ENCODE measurements at regions not wholly inside any gene's neighbourhood (a gene's known extent, or its start where the extent isn't known, plus 50 kb on each side); places are given as distances from the start of the nearest gene placed in this dataset.

DNA sequence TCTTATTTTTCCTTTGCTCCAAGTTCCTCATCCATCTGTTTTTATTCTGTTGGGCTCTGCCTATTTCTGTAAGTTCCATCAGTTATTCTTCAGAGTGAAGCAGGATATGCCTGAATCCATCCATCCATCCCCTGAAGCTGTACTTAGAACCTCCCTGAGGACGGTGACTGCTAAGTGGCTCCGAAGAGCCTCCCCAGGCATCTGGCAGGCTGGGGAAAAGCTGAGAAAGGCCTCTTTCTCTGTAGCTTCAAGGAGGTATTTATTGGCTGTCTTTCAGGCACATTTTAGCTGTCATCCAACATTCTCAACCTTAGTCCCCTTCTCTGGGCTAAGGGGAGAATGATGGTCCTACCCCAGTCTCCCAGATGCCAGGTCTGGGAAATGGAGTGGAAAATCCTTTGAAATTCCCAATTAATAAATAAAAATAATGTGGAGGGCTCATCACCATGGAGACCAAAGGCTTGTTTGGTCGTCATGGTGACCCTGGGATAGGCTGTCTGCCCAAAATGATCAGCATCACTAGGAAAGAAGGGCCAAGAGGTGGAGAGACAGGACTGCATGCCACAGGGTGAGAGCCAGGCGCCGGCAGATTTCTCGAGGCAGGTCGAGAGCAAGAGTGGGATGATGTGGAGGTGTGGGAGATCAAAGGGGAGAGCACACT is 82.0 kb downstream of the UBIAD1 start:
- Histone ChIP-seq H3K27ac (ENCODE audit: low read depth, low read length) (no peak overlapping the region), H3K36me3 (ENCODE audit: insufficient read depth, low read length) (no peaks in the 10 kb centered on the region), H3K4me3 (ENCODE audit: low read depth, low read length) (no peak overlapping the region), H3K27me3 (ENCODE audit: insufficient read depth, low read length) (peaks cover 94% of the 10 kb centered on the region), H3K4me1 (ENCODE audit: control insufficient read depth, insufficient read depth, low read length, unreplicated experiment) (no peaks in the 10 kb centered on the region), H2AFZ (ENCODE audit: low read length, unreplicated experiment) (no peak overlapping the region), H3K79me2 (ENCODE audit: control insufficient read depth, insufficient read depth, low read length, unreplicated experiment) (no peaks in the 10 kb centered on the region)

GRCh38 chr1:11355559-11356475 is 82.8 kb downstream of the UBIAD1 start:
- Histone ChIP-seq H3K36me3 (ENCODE audit: insufficient read depth, low read length) (no peaks in the 10 kb centered on the region), H3K79me2 (ENCODE audit: control insufficient read depth, insufficient read depth, low read length, unreplicated experiment) (no peaks in the 10 kb centered on the region), H3K27me3 (ENCODE audit: insufficient read depth, low read length) (peaks cover 94% of the 10 kb centered on the region), H3K4me3 (ENCODE audit: low read depth, low read length) (no peak overlapping the region), H3K4me1 (ENCODE audit: control insufficient read depth, insufficient read depth, low read length, unreplicated experiment) (no peaks in the 10 kb centered on the region), H2AFZ (ENCODE audit: low read length, unreplicated experiment) (no peak overlapping the region), H3K27ac (ENCODE audit: low read depth, low read length) (no peak overlapping the region)

DNA sequence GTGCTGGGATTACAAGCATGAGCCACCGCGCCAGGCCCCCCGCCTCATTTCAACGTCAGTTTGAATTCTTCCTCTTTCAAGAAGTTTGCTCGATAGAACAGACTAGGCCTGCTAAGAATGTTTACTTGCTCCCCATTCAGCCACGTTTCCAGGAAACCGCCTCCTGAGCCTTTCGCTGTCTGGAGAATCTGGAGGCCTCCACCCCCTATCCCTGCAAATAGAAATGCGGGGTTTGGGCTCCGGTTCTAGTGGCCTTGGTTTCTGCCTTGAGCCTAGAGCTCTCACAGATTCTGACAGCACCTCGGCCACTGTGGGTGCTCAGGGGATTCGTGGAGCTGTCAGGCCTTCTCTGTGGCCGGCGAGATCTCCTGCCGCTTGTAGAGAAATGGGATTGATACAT is 84.3 kb downstream of the UBIAD1 start:
- H3K36me3 ChIP-seq (ENCODE audit: insufficient read depth, low read length) = no peaks in the 10 kb centered on the region
- H2AFZ ChIP-seq (ENCODE audit: low read length, unreplicated experiment) = no peak overlapping the region
- H3K27me3 ChIP-seq (ENCODE audit: insufficient read depth, low read length) = peaks cover 85% of the 10 kb centered on the region
- H3K4me3 ChIP-seq (ENCODE audit: low read depth, low read length) = no peak overlapping the region
- no peak overlapping the region for H3K27ac ChIP-seq (ENCODE audit: low read depth, low read length)
- H3K79me2 ChIP-seq (ENCODE audit: control insufficient read depth, insufficient read depth, low read length, unreplicated experiment) = no peaks in the 10 kb centered on the region
- H3K4me1 ChIP-seq (ENCODE audit: control insufficient read depth, insufficient read depth, low read length, unreplicated experiment) = no peaks in the 10 kb centered on the region

DNA sequence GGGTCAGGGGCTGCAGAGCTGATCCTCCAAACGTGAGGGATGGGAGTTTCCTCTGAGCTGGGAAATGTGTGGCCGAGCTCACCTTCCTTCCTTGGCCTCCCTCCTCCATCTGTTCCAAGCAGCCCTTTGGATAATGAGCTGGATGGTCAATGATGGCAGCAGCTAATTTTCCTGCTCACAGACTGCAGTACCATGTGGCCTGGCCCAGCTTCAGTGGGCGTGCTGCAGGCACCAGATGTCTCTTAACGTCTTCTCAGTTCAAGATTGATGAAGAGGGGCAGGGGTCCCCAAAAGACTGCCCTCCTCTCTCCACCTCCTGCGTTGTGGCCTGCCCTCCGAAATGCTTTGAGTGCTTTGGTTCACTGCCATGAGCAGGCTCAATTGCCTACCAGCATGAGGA is 86.0 kb downstream of the UBIAD1 start:
- Histone ChIP-seq H3K36me3 (ENCODE audit: insufficient read depth, low read length) (no peaks in the 10 kb centered on the region), H2AFZ (ENCODE audit: low read length, unreplicated experiment) (no peak overlapping the region), H3K4me1 (ENCODE audit: control insufficient read depth, insufficient read depth, low read length, unreplicated experiment) (no peaks in the 10 kb centered on the region), H3K4me3 (ENCODE audit: low read depth, low read length) (no peak overlapping the region), H3K27me3 (ENCODE audit: insufficient read depth, low read length) (peaks cover 74% of the 10 kb centered on the region), H3K27ac (ENCODE audit: low read depth, low read length) (no peak overlapping the region), H3K79me2 (ENCODE audit: control insufficient read depth, insufficient read depth, low read length, unreplicated experiment) (no peaks in the 10 kb centered on the region)

GRCh38 chr1:11362547-11363021 is 89.6 kb downstream of the UBIAD1 start:
- Histone ChIP-seq H3K27me3 (ENCODE audit: insufficient read depth, low read length) (peaks cover 44% of the 10 kb centered on the region), H3K79me2 (ENCODE audit: control insufficient read depth, insufficient read depth, low read length, unreplicated experiment) (no peaks in the 10 kb centered on the region), H3K4me1 (ENCODE audit: control insufficient read depth, insufficient read depth, low read length, unreplicated experiment) (no peaks in the 10 kb centered on the region), H2AFZ (ENCODE audit: low read length, unreplicated experiment) (no peak overlapping the region), H3K4me3 (ENCODE audit: low read depth, low read length) (no peak overlapping the region), H3K36me3 (ENCODE audit: insufficient read depth, low read length) (no peaks in the 10 kb centered on the region), H3K27ac (ENCODE audit: low read depth, low read length) (no peak overlapping the region)

GRCh38 chr1:11364170-11364569 is 91.2 kb downstream of the UBIAD1 start:
- Histone ChIP-seq H3K27ac (ENCODE audit: low read depth, low read length) (no peak overlapping the region), H3K4me1 (ENCODE audit: control insufficient read depth, insufficient read depth, low read length, unreplicated experiment) (no peaks in the 10 kb centered on the region), H3K4me3 (ENCODE audit: low read depth, low read length) (no peak overlapping the region), H3K36me3 (ENCODE audit: insufficient read depth, low read length) (no peaks in the 10 kb centered on the region), H3K79me2 (ENCODE audit: control insufficient read depth, insufficient read depth, low read length, unreplicated experiment) (no peaks in the 10 kb centered on the region), H2AFZ (ENCODE audit: low read length, unreplicated experiment) (no peak overlapping the region), H3K27me3 (ENCODE audit: insufficient read depth, low read length) (peaks cover 36% of the 10 kb centered on the region)

- Histone ChIP-seq H3K4me3 (ENCODE audit: low read depth, low read length) (no peak overlapping the region), H3K4me1 (ENCODE audit: control insufficient read depth, insufficient read depth, low read length, unreplicated experiment) (no peaks in the 10 kb centered on the region), H3K79me2 (ENCODE audit: control insufficient read depth, insufficient read depth, low read length, unreplicated experiment) (no peaks in the 10 kb centered on the region), H3K36me3 (ENCODE audit: insufficient read depth, low read length) (no peaks in the 10 kb centered on the region), H3K27me3 (ENCODE audit: insufficient read depth, low read length) (peaks cover 32% of the 10 kb centered on the region), H2AFZ (ENCODE audit: low read length, unreplicated experiment) (no peak overlapping the region), H3K27ac (ENCODE audit: low read depth, low read length) (no peak overlapping the region)
These were observed 92.9 kb downstream of the UBIAD1 start for GRCh38 chr1:11365744-11366387.

DNA sequence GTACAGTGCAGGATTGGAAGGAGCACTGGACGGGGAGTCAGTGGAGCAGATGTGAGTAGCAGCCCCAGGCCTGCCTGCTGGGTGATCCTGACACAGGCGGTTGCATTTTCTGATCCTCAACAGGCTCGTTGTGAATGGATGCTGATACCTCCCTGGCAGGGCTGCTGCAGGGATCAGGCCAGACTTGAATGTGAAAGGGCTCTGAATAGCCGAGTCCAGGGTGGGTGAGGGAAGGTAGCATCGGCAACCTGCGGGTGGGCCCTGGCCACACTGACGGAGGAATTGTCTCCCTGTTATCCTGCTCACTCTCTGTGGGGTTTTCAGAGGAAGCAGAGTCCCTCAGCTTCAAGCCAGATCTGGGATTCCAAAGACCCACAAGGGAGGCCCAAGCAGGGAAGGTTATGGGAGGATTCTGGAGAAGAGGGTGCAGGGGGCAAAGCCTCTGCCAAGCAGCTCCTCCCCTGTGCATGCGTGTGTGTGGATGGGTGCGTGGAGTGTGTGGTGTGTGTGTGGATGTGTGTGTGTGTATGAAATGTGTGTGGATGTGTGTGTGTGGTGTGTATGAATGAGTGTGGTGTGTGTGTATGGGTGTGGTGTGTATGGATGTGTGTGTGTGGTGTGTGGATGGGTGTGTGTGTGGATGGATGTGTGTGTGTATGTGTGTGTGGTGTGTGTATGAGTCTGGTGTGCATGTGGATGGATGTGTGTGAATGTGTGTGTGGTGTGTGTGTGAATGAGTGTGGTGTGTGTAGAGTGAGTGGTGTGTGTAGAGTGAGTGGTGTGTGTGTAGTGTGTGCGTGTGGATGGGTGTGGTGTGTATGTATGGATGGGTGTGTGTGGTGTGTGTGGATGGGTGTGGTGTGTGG is 100.3 kb downstream of the UBIAD1 start:
- no peaks in the 10 kb centered on the region for H3K4me1 ChIP-seq (ENCODE audit: control insufficient read depth, insufficient read depth, low read length, unreplicated experiment)
- no peak overlapping the region for H3K27ac ChIP-seq (ENCODE audit: low read depth, low read length)
- H3K36me3 ChIP-seq (ENCODE audit: insufficient read depth, low read length) = no peaks in the 10 kb centered on the region
- no peaks in the 10 kb centered on the region for H3K79me2 ChIP-seq (ENCODE audit: control insufficient read depth, insufficient read depth, low read length, unreplicated experiment)
- no peak overlapping the region for H2AFZ ChIP-seq (ENCODE audit: low read length, unreplicated experiment)
- peaks cover 47% of the 10 kb centered on the region for H3K27me3 ChIP-seq (ENCODE audit: insufficient read depth, low read length)
- no peak overlapping the region for H3K4me3 ChIP-seq (ENCODE audit: low read depth, low read length)

DNA sequence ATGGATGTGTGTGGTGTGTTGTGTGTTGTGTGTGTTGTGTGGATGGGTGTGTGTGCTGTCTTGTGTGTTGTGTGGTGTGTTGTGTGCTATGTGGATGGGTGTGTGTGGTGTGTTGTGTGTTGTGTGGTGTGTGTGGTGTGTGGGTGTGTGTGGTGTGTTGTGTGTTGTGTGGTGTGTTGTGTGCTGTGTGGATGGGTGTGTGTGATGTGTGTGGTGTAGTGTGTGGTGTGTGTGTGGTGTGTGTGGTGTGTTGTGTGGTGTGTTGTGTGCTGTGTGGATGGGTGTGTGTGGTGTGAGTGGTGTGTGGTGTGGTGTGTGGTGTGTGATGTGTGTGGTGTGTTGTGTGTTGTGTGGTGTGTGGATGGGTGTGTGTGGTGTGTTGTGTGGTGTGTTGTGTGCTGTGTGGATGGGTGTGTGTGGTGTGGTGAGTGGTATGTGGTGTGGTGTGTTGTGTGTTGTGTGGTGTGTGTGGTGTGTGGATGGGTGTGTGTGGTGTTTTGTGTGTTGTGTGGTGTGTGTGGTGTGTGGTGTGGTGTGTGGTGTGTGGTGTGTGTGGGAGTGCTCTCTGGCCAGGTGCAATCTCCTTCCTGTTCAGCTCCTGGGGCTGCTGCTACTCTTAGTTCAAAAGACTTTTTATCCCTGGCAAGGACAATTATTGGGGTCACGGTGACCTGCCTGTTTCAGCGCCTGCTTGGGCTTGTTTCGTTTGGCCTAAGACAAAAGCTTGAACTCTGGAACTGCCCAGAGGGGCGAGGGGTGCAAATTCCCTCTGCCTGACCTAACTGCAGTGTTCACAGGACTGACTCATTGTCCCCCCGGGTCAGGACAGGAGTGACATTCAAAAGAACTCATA is 101.1 kb downstream of the UBIAD1 start:
- H3K27ac ChIP-seq (ENCODE audit: low read depth, low read length) = no peak overlapping the region

More for the DNA sequence above, 101.1 kb downstream of the UBIAD1 start:
- H3K4me1 ChIP-seq (ENCODE audit: control insufficient read depth, insufficient read depth, low read length, unreplicated experiment) = no peaks in the 10 kb centered on the region
- no peak overlapping the region for H2AFZ ChIP-seq (ENCODE audit: low read length, unreplicated experiment)
- H3K36me3 ChIP-seq (ENCODE audit: insufficient read depth, low read length) = no peaks in the 10 kb centered on the region
- H3K79me2 ChIP-seq (ENCODE audit: control insufficient read depth, insufficient read depth, low read length, unreplicated experiment) = no peaks in the 10 kb centered on the region
- H3K4me3 ChIP-seq (ENCODE audit: low read depth, low read length) = no peak overlapping the region
- H3K27me3 ChIP-seq (ENCODE audit: insufficient read depth, low read length) = peaks cover 47% of the 10 kb centered on the region
